ENCODE measurements at regions not wholly inside any gene's neighbourhood (a gene's known extent, or its start where the extent isn't known, plus 50 kb on each side); places are given as distances from the start of the nearest gene placed in this dataset.

DNA sequence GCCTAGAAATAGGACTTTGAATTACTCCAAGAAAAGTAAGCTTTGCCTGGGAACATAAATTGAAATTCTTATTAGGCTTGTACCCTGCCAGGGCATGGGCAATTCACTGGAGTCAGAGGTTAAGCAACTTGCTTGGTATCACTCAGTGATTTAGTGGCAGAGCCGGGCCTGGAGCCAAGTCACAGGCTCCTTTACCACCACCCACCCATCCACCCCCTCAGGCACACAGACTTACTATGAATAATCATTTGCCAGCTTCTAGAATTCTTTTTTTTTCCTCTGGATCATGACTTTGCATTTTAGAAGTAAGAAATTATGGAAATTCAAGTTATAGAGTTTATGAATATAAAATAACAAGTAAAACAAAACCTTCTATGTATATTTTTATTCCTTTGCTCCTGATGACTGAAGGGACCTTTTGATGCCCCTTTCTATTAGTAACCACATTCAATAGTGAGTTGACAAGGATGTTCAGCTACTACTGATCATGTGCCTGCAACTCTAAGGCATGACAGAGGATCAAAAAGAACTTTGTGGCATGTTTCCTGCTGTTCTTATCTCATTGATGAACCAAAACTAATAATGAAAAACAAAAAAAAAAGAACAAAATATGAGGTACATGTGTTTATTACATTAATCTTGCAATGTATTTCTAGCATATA, 614.7 kb downstream of the TLR4 start:
- no peak for DNase-seq

DNA sequence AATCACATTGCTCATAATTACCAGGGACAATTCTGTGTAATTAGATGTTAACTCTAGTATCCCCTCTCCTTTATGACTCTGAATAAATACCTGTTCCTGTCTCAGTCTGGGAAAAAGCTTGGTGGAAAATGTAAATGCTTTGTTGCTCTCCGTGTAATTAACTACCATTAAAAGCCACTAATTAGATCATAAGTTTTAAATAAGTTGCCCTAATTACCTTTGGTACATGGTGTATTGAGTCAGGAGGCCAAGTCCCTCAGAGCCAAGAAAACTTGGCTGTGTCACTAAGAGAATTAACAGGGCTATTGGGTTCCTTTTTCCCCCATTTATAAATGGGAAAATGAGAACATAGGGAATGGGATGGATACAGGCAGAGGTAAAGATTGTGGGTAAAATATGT, 617.6 kb downstream of the TLR4 start:
- no peak for DNase-seq

DNA sequence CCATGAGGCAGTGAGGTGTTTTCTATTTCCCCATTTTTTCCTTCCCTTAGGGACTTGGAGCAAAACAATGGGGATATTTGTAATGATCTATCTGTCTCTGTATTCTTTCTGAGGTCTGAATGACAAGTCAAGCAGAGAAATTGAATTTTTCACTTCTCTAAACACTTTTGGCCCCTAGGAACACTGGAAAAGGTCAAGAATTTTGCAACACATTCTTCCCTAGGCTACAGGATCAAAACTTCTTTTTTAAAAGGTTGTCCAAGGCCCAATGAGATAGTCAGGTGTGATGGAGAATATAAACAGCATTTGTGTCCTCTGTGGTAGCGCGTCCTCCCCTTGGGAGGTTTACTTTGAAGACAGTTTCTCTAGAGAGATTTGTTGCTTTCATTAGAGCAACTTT, 620.5 kb downstream of the TLR4 start:
- DNase-seq = no peak

DNA sequence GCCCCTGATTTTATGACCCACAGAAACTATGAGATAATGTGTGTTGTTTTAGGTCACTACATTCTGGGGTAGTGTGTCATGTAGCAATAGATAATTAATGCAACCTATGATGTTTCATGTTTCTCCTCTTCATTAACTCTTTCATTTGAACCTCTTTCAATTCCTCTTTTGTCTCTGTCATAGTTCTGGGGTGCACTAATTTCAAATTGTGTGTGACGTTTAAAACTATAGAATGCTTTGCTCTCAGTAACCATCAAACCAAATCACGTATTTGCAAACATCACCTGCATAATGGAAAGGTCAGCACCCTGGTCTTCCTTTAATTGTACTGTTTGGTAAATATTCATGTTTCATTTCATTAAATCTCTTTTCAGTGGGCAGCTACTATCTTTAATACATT, 621.6 kb downstream of the TLR4 start:
- no peak for DNase-seq

DNA sequence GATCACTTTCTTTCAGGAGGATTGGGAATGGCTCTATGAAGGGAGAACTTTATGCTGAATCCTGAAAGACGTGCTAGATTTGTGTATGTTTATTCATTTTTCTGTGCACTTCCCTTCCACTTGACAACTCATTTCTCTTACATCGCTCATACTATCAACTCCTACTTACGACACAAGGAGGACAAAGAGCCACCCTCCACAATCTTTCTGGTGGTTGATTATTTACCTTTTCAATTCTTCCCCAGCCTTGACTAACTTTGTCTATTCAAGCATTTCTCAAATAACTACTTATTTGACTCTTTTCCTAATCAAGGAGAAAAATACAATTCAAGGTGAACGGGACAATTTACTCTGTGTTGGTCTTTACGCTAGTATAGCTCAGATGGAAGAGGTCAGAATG, 622.1 kb downstream of the TLR4 start:
- no peak for DNase-seq

DNA sequence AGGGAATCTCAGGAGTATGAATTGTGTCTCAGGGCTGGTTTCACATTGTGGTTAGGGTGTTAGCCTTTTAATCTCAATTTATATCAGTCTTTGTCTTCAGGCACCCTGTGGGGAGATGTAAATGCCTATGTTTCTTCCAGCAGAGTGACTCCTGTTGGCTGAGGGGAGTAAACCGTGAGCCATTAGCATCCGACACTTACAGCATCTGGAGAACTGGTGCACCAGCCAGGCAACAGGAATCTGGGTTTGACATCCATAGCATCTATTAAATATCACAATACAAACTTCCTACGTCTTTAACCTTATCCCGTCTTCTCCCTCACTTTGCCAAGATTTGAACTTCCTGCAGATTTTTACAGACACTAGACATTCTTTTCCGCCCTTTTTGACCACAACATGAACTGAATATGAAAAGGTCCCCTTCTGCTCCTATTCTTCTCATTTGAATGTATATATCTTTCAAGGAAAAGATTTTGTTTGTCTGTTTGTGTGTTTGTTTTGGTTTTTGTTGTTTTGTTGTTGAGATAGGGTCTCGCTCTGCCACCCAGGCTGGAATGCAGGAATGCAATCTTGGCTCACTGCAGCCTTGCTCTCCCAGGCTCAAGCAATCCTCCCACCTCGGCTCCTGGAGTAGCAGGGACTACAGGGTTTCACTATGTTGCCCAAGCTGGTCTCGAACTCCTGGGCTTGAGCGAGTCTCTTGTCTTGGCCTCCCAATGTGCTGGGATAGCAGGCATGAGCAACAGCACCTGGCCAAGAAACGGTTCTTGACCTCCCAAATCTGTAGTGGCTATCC, 626.2 kb downstream of the TLR4 start:
- no peak for DNase-seq

DNA sequence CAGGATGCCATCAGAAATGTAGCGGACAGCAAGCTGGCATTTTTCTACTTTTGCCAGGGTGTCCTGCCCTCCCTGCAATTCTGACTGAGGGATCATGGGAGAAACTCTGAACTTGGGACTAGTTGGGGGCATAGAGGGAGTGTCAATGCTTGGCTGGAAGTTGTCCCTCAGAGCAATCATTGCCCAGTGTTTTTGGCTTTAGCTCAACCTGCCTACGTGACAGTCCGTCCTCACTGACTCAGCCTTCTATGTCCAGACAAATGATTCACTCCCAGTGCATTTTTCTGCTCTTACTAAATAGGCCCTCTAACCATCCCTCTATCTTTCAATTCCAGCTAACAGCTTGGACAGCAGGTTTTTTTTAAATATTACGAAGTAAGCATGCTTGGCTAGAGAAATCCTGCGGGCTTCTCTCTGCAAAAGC, 627.4 kb downstream of the TLR4 start:
- no peak for DNase-seq

DNA sequence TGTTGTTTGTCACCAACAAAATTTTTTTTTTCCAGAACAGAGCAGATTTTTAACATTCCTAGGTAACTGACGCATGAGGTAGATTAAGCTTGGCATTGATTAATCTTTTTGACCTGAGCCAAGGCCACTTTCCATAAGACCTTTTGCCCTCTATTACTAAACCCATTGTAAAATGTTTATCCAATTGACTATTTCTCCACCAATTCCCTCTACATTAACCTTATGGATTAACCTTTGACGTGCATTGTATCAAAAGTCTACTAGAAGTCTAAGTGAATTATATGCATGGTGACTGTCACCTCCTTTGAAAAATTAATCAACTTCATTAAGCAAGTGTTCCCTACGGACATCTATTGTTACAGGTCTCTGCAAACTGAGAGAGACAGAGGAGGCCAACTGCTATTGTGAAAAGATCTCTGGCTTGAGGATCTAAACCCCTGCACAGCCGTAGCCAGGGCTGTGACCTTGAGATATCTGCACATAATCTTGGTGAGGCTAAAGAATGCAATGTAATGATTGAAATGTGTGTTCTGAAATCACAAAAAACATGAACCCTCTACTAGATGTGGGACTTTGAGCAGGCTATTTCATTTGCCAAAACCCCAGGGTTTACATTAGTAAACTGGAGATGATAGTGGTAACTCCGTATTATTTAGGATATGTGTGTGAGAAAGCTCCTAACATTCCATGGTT, 632.2 kb downstream of the TLR4 start:
- DNase-seq = no peak

DNA sequence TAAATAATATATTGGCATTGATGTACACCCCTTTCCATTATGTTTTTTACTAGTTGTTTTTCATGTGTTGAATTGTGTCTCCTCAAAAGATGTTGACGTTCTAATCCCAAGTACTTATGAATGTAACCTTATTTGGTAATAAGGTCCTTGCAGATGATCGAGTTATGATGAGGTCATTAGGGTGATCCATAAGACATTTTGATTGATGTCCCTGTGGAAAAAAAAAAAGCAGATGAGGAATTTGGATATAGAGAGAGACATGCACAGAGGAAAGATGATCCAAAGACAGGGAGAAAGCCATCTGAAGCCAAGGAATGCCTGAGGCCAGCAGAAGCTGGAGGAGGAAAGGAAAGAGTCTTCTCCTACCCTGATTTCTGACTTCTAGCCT, 632.7 kb downstream of the TLR4 start:
- DNase-seq = no peak

DNA sequence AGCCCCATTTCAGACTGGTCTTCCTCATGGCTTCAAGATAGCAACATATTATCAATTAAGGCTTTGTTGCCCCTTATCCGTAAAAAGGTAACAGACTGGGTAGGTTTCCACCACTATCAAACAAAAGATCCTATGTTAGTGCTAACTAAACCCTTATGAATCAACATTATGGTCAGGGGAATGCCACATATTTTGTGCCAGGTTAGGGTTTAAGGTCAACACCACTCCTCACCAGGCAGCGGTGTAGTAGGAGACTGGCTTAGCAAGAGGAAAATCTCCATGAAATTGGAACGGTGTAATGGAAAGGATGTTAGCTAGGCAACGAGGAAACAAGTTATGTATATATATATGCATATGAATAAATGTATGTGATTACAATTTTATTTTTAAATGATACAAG, 655.8 kb downstream of the TLR4 start:
- DNase-seq = no peak

DNA sequence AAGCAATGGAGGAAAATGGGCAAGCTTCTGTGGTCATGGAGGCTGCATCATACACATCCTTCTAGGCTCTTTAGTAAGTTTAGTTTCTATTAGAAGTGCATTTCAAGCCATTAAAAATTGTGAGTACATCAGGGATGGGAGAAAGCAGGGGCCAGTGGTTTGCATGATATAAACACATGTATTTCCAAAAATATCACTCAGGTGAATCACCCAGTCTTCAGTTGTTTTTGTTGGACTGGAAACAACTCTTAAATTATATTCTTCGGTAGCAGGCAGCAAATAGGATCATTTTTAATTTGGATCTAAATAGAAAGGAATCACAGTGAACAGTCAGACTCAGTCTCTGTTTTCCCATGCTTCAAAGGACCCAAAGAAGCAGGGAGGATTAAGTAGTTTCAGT, 657.9 kb downstream of the TLR4 start:
- no peak for DNase-seq

DNA sequence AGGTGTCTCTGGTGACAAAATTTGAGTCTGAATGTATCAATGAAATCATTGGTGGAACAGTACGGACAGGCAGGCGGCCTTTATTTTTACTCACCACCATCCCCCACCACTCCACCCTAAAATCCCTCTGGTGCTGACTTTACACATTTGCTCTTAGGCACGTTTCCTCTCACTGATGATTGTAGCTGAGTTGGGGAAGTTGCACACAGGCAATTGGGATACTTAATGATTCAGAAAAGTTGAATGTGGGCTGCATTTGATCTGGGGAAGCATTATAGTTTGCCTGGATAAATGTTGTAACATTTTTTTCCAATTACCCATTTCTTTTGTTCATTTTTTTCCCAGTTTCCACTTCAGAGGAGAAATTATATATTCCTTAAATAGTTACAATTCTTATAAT, 658.4 kb downstream of the TLR4 start:
- DNase-seq = no peak

DNA sequence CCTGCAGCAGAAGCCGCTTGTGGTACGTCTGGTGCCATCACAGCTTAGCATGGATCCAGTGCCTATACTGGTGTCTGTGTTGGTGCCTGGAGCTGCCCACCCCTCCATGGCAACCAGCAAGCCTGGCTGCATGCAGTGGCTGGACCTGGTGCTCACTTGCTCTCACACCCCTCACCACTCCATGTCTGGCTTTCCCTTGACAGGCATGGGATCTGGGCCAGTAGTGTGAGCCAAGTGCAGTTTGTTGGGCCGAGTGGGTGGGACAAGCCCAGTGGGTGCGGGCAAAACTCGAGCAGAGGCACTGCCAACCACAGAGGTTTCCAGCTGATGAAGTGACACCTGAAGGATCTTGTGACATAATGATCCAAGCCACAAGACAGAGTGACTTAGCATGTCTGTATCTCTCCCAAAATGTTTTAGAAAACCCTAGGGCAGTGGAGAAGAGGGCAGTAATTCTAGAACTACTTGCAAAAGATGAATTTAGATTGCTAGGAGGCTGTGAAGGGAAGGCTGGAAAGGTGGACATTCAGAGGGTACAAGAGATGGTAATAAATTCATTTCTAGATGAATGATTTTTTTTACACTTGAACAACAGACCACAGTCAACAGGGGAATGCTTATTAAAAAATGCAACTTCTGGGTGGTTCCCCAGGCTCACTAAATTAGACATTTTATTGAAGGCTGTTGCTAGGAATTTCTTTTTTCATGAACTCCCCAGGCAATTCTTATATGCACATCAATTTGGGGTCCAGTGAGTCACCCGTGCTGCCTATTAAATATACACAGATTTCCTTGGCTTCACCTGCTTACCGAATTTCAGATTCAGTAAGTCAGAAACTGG, 660.3 kb downstream of the TLR4 start:
- DNase-seq = no peak

DNA sequence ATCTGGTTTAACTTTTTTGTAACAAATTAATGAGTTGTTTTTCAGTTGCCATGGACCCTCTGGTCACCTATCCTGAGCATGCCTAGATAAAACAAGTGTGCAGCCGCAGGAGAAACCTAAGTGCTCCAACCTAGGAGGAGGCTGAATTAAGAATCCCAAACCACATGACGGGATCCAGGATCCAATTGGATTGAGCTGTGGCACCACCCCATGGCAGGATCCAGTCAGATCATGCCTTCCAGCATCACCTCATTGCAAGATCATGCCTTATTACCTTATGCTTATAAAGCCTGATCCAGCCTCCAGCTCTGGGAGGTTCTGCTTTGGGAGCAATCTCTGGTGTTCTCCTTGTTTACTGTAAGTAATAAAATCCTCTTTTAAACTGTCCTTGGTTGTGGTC, 662.0 kb downstream of the TLR4 start:
- no peak for DNase-seq

DNA sequence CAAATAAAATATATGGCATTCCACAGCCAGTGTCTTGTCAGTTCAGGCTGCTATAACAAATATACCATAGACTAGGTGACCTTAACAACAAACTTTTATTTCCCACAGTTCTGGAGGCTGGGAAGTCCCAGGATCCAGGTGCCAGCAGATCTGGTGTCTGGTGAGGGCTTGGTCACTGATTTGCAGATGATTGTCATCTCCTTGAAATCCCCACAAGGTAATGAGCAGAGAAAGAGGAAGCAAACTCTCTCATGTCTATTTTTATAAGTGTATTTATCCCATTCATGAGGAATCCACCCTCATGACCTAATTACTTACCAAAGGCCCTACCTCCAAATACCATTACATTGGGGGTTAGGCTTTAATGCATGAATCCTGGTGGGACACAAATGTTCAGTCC, 663.2 kb downstream of the TLR4 start:
- DNase-seq = no peak

DNA sequence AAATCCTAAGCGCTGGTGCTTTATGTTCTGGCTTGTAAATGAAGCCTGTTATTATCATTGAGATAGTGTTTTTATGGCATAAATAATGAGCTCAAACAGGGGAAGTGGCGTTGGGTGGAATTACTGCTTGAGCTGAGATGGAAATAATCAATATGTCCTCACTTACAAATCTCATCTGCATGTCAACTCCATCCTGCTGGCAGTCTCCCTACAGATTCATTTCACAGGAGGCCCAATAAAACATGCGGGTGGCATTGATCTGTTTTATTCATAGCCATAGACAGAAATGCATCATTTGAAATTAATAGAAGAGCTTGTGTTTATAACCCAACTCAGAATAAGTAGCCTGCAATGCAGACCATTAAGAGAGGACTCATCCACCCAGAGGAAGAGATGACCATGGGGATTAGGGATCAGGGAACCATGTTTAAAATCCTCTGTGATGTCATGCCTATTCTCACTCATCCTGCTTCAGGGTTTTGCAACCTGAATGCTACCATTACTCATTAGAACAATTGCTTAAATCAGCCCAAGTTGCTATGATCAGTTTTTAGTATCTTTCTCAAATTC, 680.4 kb downstream of the TLR4 start:
- DNase-seq = no peak

DNA sequence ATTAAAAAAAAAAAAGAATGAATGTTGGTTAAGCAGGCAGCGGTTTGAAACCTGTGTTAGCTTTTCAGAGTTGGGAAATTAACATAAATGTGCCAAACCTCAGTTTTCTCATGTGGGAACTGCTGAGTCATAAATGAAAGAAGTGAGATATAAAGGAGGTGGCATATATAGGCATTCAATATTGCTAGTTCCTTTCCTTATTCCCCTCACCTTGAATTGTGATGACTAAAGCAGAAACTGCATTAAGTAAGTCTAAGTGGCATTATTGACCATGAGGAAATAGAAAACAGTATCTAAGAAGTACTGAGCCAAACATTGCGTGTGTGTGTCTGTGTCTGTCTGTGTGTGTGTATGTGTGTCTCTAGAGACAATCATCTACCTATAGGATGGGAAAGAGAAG, 691.2 kb downstream of the TLR4 start:
- DNase-seq = no peak

DNA sequence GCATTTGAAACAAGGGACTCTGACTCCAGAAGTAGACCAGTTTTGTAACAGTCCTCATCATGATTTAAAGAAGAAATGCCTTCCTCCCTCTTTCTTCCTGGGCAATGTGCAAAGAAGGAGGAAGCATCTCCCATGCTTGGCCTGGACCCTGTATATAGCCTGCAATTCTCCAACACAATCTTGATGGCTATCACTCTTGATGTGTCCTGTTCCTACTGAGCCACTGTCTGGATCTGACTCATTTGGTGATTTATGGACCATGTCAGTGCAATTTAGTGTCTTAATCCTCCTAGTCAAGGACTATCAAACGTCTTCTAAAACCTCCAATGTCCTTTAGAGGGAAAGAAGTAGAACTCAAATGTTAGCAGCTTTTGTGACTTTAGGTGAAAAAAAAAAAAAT, 697.3 kb downstream of the TLR4 start:
- no peak for DNase-seq

DNA sequence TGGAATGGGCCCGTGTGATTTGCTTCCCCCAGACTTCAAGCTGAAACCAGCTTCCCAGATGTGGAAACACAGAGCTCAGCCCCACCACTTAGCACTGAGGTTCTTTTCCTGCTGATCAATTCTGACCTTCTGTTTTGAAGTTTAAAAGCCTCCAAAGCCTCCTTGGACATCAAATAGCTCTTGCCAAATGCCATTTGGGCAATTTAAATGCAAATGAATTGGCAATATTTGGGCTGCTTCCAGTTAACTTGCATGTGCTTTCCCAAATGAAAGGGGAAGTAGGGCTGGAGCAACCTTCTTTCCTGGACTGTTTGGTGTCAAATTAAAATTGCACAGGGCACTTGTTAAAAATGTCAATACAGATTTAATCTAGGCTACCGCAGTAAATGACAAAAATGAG, 710.5 kb downstream of the TLR4 start:
- no peak for DNase-seq

DNA sequence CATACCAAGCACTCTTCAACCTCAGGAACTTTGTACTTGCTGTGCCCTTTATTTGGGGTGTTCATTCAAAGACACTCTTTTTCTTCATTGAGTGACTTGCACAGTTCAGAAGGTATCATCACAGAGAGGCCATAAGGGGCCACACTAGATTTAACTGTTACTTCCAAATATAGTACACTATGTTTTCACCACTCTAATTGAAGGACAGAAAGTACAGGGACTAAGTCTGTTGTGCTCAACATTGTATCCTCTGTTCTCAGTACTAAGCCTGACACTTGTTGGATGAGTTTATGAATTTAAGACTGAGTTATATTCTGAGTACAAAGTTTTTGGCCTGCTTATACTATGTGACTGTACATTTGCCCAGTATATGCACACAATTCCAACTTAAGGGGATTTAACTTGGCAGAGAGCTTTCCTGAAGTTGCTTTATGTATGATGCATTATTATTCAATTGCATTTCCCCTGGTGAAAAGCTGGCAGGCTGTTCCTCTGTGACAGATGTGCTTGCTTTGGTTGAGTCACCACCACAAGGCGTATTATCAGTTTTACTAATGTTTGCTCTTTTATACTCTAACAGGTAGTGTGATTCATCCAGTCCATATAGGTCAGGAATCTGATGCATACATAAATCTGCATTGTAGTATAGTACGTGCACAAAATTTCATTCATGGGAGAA, 714.8 kb downstream of the TLR4 start:
- DNase-seq = no peak

DNA sequence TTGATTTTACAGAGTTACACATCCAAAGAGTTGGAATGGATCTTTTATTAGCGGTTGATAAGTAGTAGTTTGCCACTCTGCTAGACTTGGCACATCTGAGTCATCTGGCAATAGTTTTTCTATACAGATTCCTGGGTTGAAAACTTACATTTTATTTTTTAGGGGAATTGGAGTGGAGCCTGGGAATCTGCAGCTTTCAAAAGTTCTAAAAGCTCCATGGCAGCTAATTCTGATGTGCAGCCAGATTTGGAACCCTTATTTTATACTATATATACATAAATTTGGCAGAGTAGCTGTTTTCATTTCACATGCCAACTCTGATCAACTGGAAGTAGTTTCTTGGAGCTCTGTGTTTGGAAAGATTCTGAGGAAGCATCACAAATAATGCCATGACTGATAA, 715.5 kb downstream of the TLR4 start:
- no peak for DNase-seq

DNA sequence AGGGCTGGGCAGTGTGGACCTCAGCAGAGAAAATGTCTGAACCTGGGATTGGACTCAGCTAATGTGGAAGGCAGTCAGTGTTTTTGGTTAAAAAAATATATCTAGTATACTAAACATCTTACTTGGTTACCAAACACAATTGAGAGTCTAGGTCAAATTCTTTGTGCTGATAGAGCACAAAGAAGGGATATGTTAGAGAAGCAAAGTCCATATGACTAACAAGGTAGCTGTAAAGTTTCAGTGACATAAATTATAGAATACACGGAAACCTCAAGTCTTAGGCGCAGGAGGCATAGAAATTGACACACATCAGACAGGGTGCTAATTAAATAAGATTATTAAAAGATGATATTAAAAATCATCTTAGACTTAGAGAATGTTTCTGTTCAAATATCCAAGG, 718.3 kb downstream of the TLR4 start:
- DNase-seq = no peak

Data from amniotic stem cell (primary cell).